ENCODE measurements at regions not wholly inside any gene's neighbourhood (a gene's known extent, or its start where the extent isn't known, plus 50 kb on each side); places are given as distances from the start of the nearest gene placed in this dataset.

DNA sequence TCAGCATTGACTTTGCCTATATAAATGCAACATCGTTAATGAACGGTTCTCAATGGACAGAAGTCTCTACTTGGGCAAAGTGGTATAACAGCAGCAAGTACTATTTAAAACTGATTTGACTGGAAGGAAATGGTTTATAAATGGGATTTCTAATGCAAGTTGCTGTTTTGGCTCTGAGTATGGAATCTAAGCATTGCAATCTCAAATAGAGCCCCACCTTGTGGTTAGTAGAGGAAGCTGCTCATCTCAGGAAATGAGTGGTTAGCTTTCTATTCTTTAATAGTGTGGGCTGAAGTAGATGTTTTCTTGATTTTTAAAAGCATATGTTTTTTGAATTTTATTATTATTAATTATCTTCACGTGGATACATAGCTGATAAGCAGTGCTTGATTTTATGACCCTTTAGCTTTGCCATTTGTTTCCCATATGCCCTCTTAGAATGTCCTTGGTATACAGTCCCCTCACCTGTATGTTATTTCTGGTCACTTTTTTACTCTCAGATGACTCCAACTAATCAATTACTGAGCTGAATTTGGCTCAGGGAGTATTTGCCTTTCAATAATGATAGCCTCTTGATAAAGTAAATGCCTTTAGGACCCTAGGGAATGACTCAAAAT lies 67.1 kb downstream of the OXSM start:
- Mint-ChIP-seq H3K4me3 (no peak overlapping the region), H3K27me3 (peaks cover 4% of the 10 kb centered on the region), H3K36me3 (no peaks in the 10 kb centered on the region), H3K27ac (no peak overlapping the region), H3K4me1 (no peaks in the 10 kb centered on the region), H3K9me3 (peaks cover 0 to 2% (median 0%) of the 10 kb centered on the region in 7 donors)
- no peaks in the 10 kb centered on the region for H3K4me1 ChIP-seq (ENCODE audit: control insufficient read depth, insufficient read depth, low read length, poor library complexity, severe bottlenecking)
- H3K36me3 ChIP-seq (ENCODE audit: control insufficient read depth, insufficient read depth, low read length) = no peaks in the 10 kb centered on the region
- no peak overlapping the region for H3K27ac ChIP-seq (ENCODE audit: insufficient read depth, low read length, poor library complexity, severe bottlenecking)
- peaks cover 1% of the 10 kb centered on the region for H3K27me3 ChIP-seq (ENCODE audit: control insufficient read depth, insufficient read depth, low read length)
- H3K9me3 ChIP-seq (ENCODE audit: control insufficient read depth in 2 of 2, low read length in 2 of 2) = no peaks in the 10 kb centered on the region
- ATAC-seq (ENCODE audit: low read depth in 2 of 2) = peak; percentile 71 to 81
- peak in 2 of 3 donors; percentile 49 to 56 for DNase-seq
- no peak overlapping the region for H3K4me3 ChIP-seq (ENCODE audit: low read depth, low read length)

DNA sequence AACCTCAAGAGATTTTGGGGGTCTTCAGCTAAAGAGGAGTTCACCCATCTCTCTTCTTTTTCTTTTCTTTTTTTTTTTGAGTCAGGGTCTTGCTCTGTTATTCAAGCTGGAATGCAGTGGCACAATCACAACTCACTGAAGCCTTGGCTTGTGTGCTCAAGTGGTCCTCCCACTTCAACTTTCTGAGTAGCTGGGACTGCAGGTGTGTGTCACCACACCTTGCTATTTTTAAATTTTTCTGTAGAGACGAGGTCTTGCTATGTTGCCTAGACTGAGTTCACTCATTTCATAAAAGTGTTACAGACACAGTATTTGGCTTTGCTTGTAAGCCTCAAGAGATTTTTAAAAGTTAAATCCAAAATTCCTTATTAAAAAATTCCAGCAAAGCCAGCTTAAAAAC lies 71.7 kb downstream of the OXSM start:
- H3K36me3 Mint-ChIP-seq = no peaks in the 10 kb centered on the region
- Histone ChIP-seq H3K9me3 (ENCODE audit: control insufficient read depth in 2 of 2, low read length in 2 of 2) (no peaks in the 10 kb centered on the region), H3K36me3 (ENCODE audit: control insufficient read depth, insufficient read depth, low read length) (no peaks in the 10 kb centered on the region), H3K27ac (ENCODE audit: insufficient read depth, low read length, poor library complexity, severe bottlenecking) (no peak overlapping the region), H3K4me1 (ENCODE audit: control insufficient read depth, insufficient read depth, low read length, poor library complexity, severe bottlenecking) (no peaks in the 10 kb centered on the region), H3K27me3 (ENCODE audit: control insufficient read depth, insufficient read depth, low read length) (peaks cover 1% of the 10 kb centered on the region), H3K4me3 (ENCODE audit: low read depth, low read length) (no peak overlapping the region)
- H3K9me3 Mint-ChIP-seq = peaks cover 0 to 2% (median 0%) of the 10 kb centered on the region in 7 donors
- H3K4me1 Mint-ChIP-seq = no peaks in the 10 kb centered on the region
- H3K27ac Mint-ChIP-seq = no peak overlapping the region
- ATAC-seq (ENCODE audit: low read depth in 2 of 2) (no peak), DNase-seq (no peak)
- no peak overlapping the region for H3K4me3 Mint-ChIP-seq
- no peaks in the 10 kb centered on the region for H3K27me3 Mint-ChIP-seq

DNA sequence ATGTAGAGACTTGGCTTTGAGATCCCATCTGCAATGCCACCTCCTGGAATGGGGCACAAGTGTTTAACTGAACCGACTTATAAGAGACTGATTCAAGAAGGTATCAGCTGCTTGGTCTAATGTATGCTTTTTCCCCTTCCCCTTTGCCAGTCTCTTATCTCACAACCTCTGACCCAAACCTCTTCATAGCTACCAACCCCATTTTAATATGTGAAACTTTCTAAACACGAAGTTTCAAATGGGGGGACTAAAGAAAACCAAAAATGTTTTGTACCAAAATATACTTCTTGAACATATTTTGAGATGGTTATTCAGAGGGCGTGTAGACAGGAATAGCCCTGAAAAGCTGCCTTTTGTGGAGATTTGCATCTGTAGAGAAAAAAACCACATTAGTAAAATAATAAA lies 73.1 kb downstream of the OXSM start:
- no peaks in the 10 kb centered on the region for H3K27me3 Mint-ChIP-seq
- Histone ChIP-seq H3K27me3 (ENCODE audit: control insufficient read depth, insufficient read depth, low read length) (peaks cover 1% of the 10 kb centered on the region), H3K4me1 (ENCODE audit: control insufficient read depth, insufficient read depth, low read length, poor library complexity, severe bottlenecking) (no peaks in the 10 kb centered on the region), H3K27ac (ENCODE audit: insufficient read depth, low read length, poor library complexity, severe bottlenecking) (no peak overlapping the region), H3K9me3 (ENCODE audit: control insufficient read depth in 2 of 2, low read length in 2 of 2) (no peaks in the 10 kb centered on the region), H3K4me3 (ENCODE audit: low read depth, low read length) (no peak overlapping the region), H3K36me3 (ENCODE audit: control insufficient read depth, insufficient read depth, low read length) (no peaks in the 10 kb centered on the region)
- H3K36me3 Mint-ChIP-seq = no peaks in the 10 kb centered on the region
- H3K4me3 Mint-ChIP-seq = no peak overlapping the region
- DNase-seq (no peak), ATAC-seq (ENCODE audit: low read depth in 2 of 2) (no peak)
- H3K4me1 Mint-ChIP-seq = no peaks in the 10 kb centered on the region
- peaks cover 0 to 2% (median 0%) of the 10 kb centered on the region in 7 donors for H3K9me3 Mint-ChIP-seq
- no peak overlapping the region for H3K27ac Mint-ChIP-seq

DNA sequence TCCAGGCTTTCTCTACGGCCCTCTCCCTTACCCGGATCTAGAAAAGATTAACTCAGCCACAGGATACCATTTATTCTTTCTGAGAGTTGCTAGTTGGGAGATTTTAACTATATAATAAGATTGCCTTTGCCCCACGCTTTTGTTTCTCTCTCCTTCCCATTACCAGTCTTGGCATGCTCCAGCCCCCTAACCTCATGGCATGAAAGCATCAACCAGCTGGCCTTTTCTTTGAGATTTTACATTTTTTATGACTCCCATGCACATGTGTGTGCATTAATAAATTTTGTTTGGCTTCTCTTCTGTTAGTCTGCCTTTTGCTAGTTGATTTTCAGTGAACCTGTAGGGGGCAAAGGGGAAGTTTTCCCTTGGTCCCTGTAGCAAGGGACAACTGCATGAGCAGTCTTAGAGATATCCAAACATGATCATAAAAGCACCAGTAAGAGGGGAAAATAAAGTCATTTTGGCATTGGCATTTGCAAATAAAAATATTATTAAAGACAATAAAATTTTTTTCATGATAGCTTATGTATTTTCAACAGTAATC lies 73.6 kb downstream of the OXSM start:
- Mint-ChIP-seq H3K27ac (no peak overlapping the region), H3K27me3 (peaks cover 3% of the 10 kb centered on the region), H3K4me1 (no peaks in the 10 kb centered on the region), H3K9me3 (peaks cover 0 to 2% (median 0%) of the 10 kb centered on the region in 7 donors), H3K4me3 (no peak overlapping the region), H3K36me3 (no peaks in the 10 kb centered on the region)
- no peak overlapping the region for H3K27ac ChIP-seq (ENCODE audit: insufficient read depth, low read length, poor library complexity, severe bottlenecking)
- H3K27me3 ChIP-seq (ENCODE audit: control insufficient read depth, insufficient read depth, low read length) = peaks cover 1% of the 10 kb centered on the region
- H3K9me3 ChIP-seq (ENCODE audit: control insufficient read depth in 2 of 2, low read length in 2 of 2) = no peaks in the 10 kb centered on the region
- H3K4me3 ChIP-seq (ENCODE audit: low read depth, low read length) = no peak overlapping the region
- DNase-seq = no peak
- ATAC-seq (ENCODE audit: low read depth in 2 of 2) = no peak
- no peaks in the 10 kb centered on the region for H3K4me1 ChIP-seq (ENCODE audit: control insufficient read depth, insufficient read depth, low read length, poor library complexity, severe bottlenecking)
- H3K36me3 ChIP-seq (ENCODE audit: control insufficient read depth, insufficient read depth, low read length) = no peaks in the 10 kb centered on the region

DNA sequence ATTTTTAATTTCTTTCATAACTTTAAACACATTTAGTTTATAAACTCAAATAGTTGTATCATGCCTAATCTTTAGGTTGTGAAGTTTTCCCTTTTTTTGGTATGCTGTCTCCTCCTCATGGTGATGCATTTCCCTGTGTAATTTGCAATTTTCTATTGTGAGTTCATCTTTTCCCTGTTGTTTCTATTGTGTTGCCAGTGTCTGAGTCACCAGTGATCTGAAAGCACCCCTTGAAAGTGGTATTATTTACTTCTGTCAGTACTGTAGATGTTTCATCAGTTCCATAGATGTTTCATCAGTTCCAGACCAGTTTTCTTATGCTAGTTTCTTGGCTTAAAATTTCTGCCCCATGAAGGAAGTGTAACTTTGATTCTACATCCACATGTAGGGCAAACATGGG lies 80.6 kb downstream of the OXSM start:
- no peaks in the 10 kb centered on the region for H3K36me3 Mint-ChIP-seq
- Histone ChIP-seq H3K4me1 (ENCODE audit: control insufficient read depth, insufficient read depth, low read length, poor library complexity, severe bottlenecking) (no peaks in the 10 kb centered on the region), H3K4me3 (ENCODE audit: low read depth, low read length) (no peak overlapping the region), H3K27me3 (ENCODE audit: control insufficient read depth, insufficient read depth, low read length) (no peaks in the 10 kb centered on the region), H3K36me3 (ENCODE audit: control insufficient read depth, insufficient read depth, low read length) (no peaks in the 10 kb centered on the region), H3K9me3 (ENCODE audit: control insufficient read depth in 2 of 2, low read length in 2 of 2) (no peaks in the 10 kb centered on the region), H3K27ac (ENCODE audit: insufficient read depth, low read length, poor library complexity, severe bottlenecking) (no peak overlapping the region)
- DNase-seq (no peak), ATAC-seq (ENCODE audit: low read depth in 2 of 2) (no peak)
- no peaks in the 10 kb centered on the region for H3K9me3 Mint-ChIP-seq
- H3K27me3 Mint-ChIP-seq = peaks cover 9% of the 10 kb centered on the region
- H3K4me3 Mint-ChIP-seq = no peak overlapping the region
- H3K4me1 Mint-ChIP-seq = no peaks in the 10 kb centered on the region
- no peak overlapping the region for H3K27ac Mint-ChIP-seq

GRCh38 chr3:25872200-25872877 lies 82.4 kb downstream of the OXSM start:
- no peaks in the 10 kb centered on the region for H3K9me3 Mint-ChIP-seq
- Histone ChIP-seq H3K27ac (ENCODE audit: insufficient read depth, low read length, poor library complexity, severe bottlenecking) (no peak overlapping the region), H3K9me3 (ENCODE audit: control insufficient read depth in 2 of 2, low read length in 2 of 2) (no peaks in the 10 kb centered on the region), H3K36me3 (ENCODE audit: control insufficient read depth, insufficient read depth, low read length) (no peaks in the 10 kb centered on the region), H3K27me3 (ENCODE audit: control insufficient read depth, insufficient read depth, low read length) (peaks cover 3% of the 10 kb centered on the region), H3K4me1 (ENCODE audit: control insufficient read depth, insufficient read depth, low read length, poor library complexity, severe bottlenecking) (no peaks in the 10 kb centered on the region), H3K4me3 (ENCODE audit: low read depth, low read length) (no peak overlapping the region)
- H3K36me3 Mint-ChIP-seq = no peaks in the 10 kb centered on the region
- no peak for ATAC-seq (ENCODE audit: low read depth in 2 of 2)
- H3K4me1 Mint-ChIP-seq = no peaks in the 10 kb centered on the region
- no peak overlapping the region for H3K4me3 Mint-ChIP-seq
- H3K27ac Mint-ChIP-seq = no peak overlapping the region
- H3K27me3 Mint-ChIP-seq = peaks cover 9% of the 10 kb centered on the region
- DNase-seq = no peak

- H3K9me3 Mint-ChIP-seq = peaks cover 0 to 2% (median 0%) of the 10 kb centered on the region in 7 donors
- H3K36me3 Mint-ChIP-seq = no peaks in the 10 kb centered on the region
- no peaks in the 10 kb centered on the region for H3K4me1 Mint-ChIP-seq
- Histone ChIP-seq H3K4me3 (ENCODE audit: low read depth, low read length) (no peak overlapping the region), H3K9me3 (ENCODE audit: control insufficient read depth in 2 of 2, low read length in 2 of 2) (no peaks in the 10 kb centered on the region), H3K36me3 (ENCODE audit: control insufficient read depth, insufficient read depth, low read length) (no peaks in the 10 kb centered on the region), H3K27me3 (ENCODE audit: control insufficient read depth, insufficient read depth, low read length) (peaks cover 3% of the 10 kb centered on the region), H3K27ac (ENCODE audit: insufficient read depth, low read length, poor library complexity, severe bottlenecking) (no peak overlapping the region), H3K4me1 (ENCODE audit: control insufficient read depth, insufficient read depth, low read length, poor library complexity, severe bottlenecking) (no peaks in the 10 kb centered on the region)
- no peak overlapping the region for H3K27ac Mint-ChIP-seq
- H3K27me3 Mint-ChIP-seq = peaks cover 11% of the 10 kb centered on the region
- no peak overlapping the region for H3K4me3 Mint-ChIP-seq
- DNase-seq = no peak
- no peak for ATAC-seq (ENCODE audit: low read depth in 2 of 2)
These were observed 93.6 kb downstream of the OXSM start for GRCh38 chr3:25883492-25883891.

GRCh38 chr3:25884981-25885380 lies 95.1 kb downstream of the OXSM start:
- Mint-ChIP-seq H3K4me3 (no peak overlapping the region), H3K27ac (no peak overlapping the region)
- no peak for ATAC-seq (ENCODE audit: low read depth in 2 of 2)

More at GRCh38 chr3:25884981-25885380, 95.1 kb downstream of the OXSM start:
- peaks cover 15% of the 10 kb centered on the region for H3K27me3 Mint-ChIP-seq
- Histone ChIP-seq H3K4me1 (ENCODE audit: control insufficient read depth, insufficient read depth, low read length, poor library complexity, severe bottlenecking) (no peaks in the 10 kb centered on the region), H3K27ac (ENCODE audit: insufficient read depth, low read length, poor library complexity, severe bottlenecking) (no peak overlapping the region), H3K36me3 (ENCODE audit: control insufficient read depth, insufficient read depth, low read length) (no peaks in the 10 kb centered on the region), H3K27me3 (ENCODE audit: control insufficient read depth, insufficient read depth, low read length) (peaks cover 4% of the 10 kb centered on the region), H3K9me3 (ENCODE audit: control insufficient read depth in 2 of 2, low read length in 2 of 2) (no peaks in the 10 kb centered on the region), H3K4me3 (ENCODE audit: low read depth, low read length) (no peak overlapping the region)
- peaks cover 0 to 2% (median 0%) of the 10 kb centered on the region in 7 donors for H3K9me3 Mint-ChIP-seq
- no peaks in the 10 kb centered on the region for H3K4me1 Mint-ChIP-seq
- H3K36me3 Mint-ChIP-seq = no peaks in the 10 kb centered on the region
- DNase-seq = no peak

Data from CD4-positive, CD25-positive, alpha-beta regulatory T cell (primary cell).